ENCODE measurements at regions not wholly inside any gene's neighbourhood (a gene's known extent, or its start where the extent isn't known, plus 50 kb on each side); places are given as distances from the start of the nearest gene placed in this dataset.

- TF ChIP-seq RAD21 (conservative IDR thresholded peaks at IDR 0.05) (no peak), REST (IDR thresholded peaks at IDR 0.05; ENCODE audit: borderline replicate concordance) (no peak), CTCF (IDR thresholded peaks at IDR 0.05; ENCODE audit: poor library complexity, severe bottlenecking) (no peak), EP300 (conservative IDR thresholded peaks at IDR 0.05; ENCODE audit: poor library complexity, severe bottlenecking) (no peak)
Observed at GRCh38 chr2:182559623-182560022, 132.8 kb upstream of the PDE1A start.

Measured in neural cell (in vitro differentiated cells).